ENCODE measurements at regions not wholly inside any gene's neighbourhood (a gene's known extent, or its start where the extent isn't known, plus 50 kb on each side); places are given as distances from the start of the nearest gene placed in this dataset.

- WGBS (ENCODE audit: insufficient coverage), result 60% methylated on average over 2 of the region's 5 CpGs
- DNase-seq (ENCODE audit: low read depth in 4 of 6, low spot score in 6 of 6), result no peak
Observed at GRCh38 chr4:181470306-181470705, 772.9 kb upstream of the TENM3 start.

GRCh38 chr4:181475359-181475758 is 767.8 kb upstream of the TENM3 start:
- no peak overlapping the region for H3K4me3 ChIP-seq (ENCODE audit: low read depth, low read length)
- no peak overlapping the region for H3K27ac ChIP-seq (ENCODE audit: low read depth, low read length)
- H3K9me3 ChIP-seq (ENCODE audit: control insufficient read depth, insufficient read depth, low read length), result no peaks in the 10 kb centered on the region
- 72% methylated on average over 2 of the region's 3 CpGs for WGBS (ENCODE audit: insufficient coverage)
- H3K27me3 ChIP-seq (ENCODE audit: control insufficient read depth, insufficient read depth, low read length), result no peaks in the 10 kb centered on the region
- no peaks in the 10 kb centered on the region for H3K36me3 ChIP-seq (ENCODE audit: control insufficient read depth, insufficient read depth, low read length)
- DNase-seq (ENCODE audit: low read depth in 4 of 6, low spot score in 6 of 6), result peak in 1 of 6 donors; percentile 22
- no peaks in the 10 kb centered on the region for H3K4me1 ChIP-seq (ENCODE audit: control insufficient read depth, insufficient read depth, low read length)

More at GRCh38 chr4:181470306-181470705, 772.9 kb upstream of the TENM3 start:
- H3K9me3 ChIP-seq (ENCODE audit: control insufficient read depth, insufficient read depth, low read length), result no peaks in the 10 kb centered on the region
- H3K4me3 ChIP-seq (ENCODE audit: low read depth, low read length), result no peak overlapping the region
- H3K27me3 ChIP-seq (ENCODE audit: control insufficient read depth, insufficient read depth, low read length), result no peaks in the 10 kb centered on the region
- no peaks in the 10 kb centered on the region for H3K36me3 ChIP-seq (ENCODE audit: control insufficient read depth, insufficient read depth, low read length)
- no peak overlapping the region for H3K27ac ChIP-seq (ENCODE audit: low read depth, low read length)
- H3K4me1 ChIP-seq (ENCODE audit: control insufficient read depth, insufficient read depth, low read length), result no peaks in the 10 kb centered on the region

- H3K4me1 ChIP-seq (ENCODE audit: control insufficient read depth, insufficient read depth, low read length), result no peaks in the 10 kb centered on the region
- H3K27ac ChIP-seq (ENCODE audit: low read depth, low read length), result no peak overlapping the region
- H3K27me3 ChIP-seq (ENCODE audit: control insufficient read depth, insufficient read depth, low read length), result no peaks in the 10 kb centered on the region
- H3K9me3 ChIP-seq (ENCODE audit: control insufficient read depth, insufficient read depth, low read length), result no peaks in the 10 kb centered on the region
- DNase-seq (ENCODE audit: low read depth in 4 of 6, low spot score in 6 of 6), result peak in 2 of 6 donors; percentile 21 to 70
- peak overlapping the region; percentile 13 for H3K4me3 ChIP-seq (ENCODE audit: low read depth, low read length)
- 17% methylated on average over 8 of the region's 14 CpGs for WGBS (ENCODE audit: insufficient coverage)
- H3K36me3 ChIP-seq (ENCODE audit: control insufficient read depth, insufficient read depth, low read length), result no peaks in the 10 kb centered on the region
Observed at GRCh38 chr4:181475781-181476507, 767.3 kb upstream of the TENM3 start.

GRCh38 chr4:181476508-181476890 is 766.7 kb upstream of the TENM3 start:
- WGBS (ENCODE audit: insufficient coverage), result no CpG with 5 or more reads among the region's 2 CpGs
- peak in 1 of 6 donors; percentile 19 for DNase-seq (ENCODE audit: low read depth in 4 of 6, low spot score in 6 of 6)
- Histone ChIP-seq H3K9me3 (ENCODE audit: control insufficient read depth, insufficient read depth, low read length) (no peaks in the 10 kb centered on the region), H3K27ac (ENCODE audit: low read depth, low read length) (no peak overlapping the region), H3K36me3 (ENCODE audit: control insufficient read depth, insufficient read depth, low read length) (no peaks in the 10 kb centered on the region), H3K27me3 (ENCODE audit: control insufficient read depth, insufficient read depth, low read length) (no peaks in the 10 kb centered on the region), H3K4me1 (ENCODE audit: control insufficient read depth, insufficient read depth, low read length) (no peaks in the 10 kb centered on the region), H3K4me3 (ENCODE audit: low read depth, low read length) (no peak overlapping the region)

- H3K4me3 ChIP-seq (ENCODE audit: low read depth, low read length), result no peak overlapping the region
- no peak for DNase-seq (ENCODE audit: low read depth in 4 of 6, low spot score in 6 of 6)
- WGBS (ENCODE audit: insufficient coverage), result no CpG with 5 or more reads among the region's 4 CpGs
- H3K9me3 ChIP-seq (ENCODE audit: control insufficient read depth, insufficient read depth, low read length), result no peaks in the 10 kb centered on the region
- H3K4me1 ChIP-seq (ENCODE audit: control insufficient read depth, insufficient read depth, low read length), result no peaks in the 10 kb centered on the region
- H3K27ac ChIP-seq (ENCODE audit: low read depth, low read length), result no peak overlapping the region
- H3K27me3 ChIP-seq (ENCODE audit: control insufficient read depth, insufficient read depth, low read length), result no peaks in the 10 kb centered on the region
- no peaks in the 10 kb centered on the region for H3K36me3 ChIP-seq (ENCODE audit: control insufficient read depth, insufficient read depth, low read length)
Observed at GRCh38 chr4:181477591-181477990, 765.6 kb upstream of the TENM3 start.

- Histone ChIP-seq H3K27me3 (ENCODE audit: control insufficient read depth, insufficient read depth, low read length) (no peaks in the 10 kb centered on the region), H3K27ac (ENCODE audit: low read depth, low read length) (no peak overlapping the region), H3K36me3 (ENCODE audit: control insufficient read depth, insufficient read depth, low read length) (no peaks in the 10 kb centered on the region), H3K4me1 (ENCODE audit: control insufficient read depth, insufficient read depth, low read length) (no peaks in the 10 kb centered on the region), H3K9me3 (ENCODE audit: control insufficient read depth, insufficient read depth, low read length) (no peaks in the 10 kb centered on the region), H3K4me3 (ENCODE audit: low read depth, low read length) (no peak overlapping the region)
- DNase-seq (ENCODE audit: low read depth in 4 of 6, low spot score in 6 of 6), result peak in 1 of 6 donors; percentile 86
- 86% methylated on average over 1 of the region's 3 CpGs for WGBS (ENCODE audit: insufficient coverage)
Observed at GRCh38 chr4:181478656-181479055, 764.5 kb upstream of the TENM3 start.

- H3K9me3 ChIP-seq (ENCODE audit: control insufficient read depth, insufficient read depth, low read length), result no peaks in the 10 kb centered on the region
- H3K36me3 ChIP-seq (ENCODE audit: control insufficient read depth, insufficient read depth, low read length), result no peaks in the 10 kb centered on the region
- no peak overlapping the region for H3K27ac ChIP-seq (ENCODE audit: low read depth, low read length)
- no peaks in the 10 kb centered on the region for H3K4me1 ChIP-seq (ENCODE audit: control insufficient read depth, insufficient read depth, low read length)
- no peak overlapping the region for H3K4me3 ChIP-seq (ENCODE audit: low read depth, low read length)
- no peaks in the 10 kb centered on the region for H3K27me3 ChIP-seq (ENCODE audit: control insufficient read depth, insufficient read depth, low read length)
- WGBS (ENCODE audit: insufficient coverage), result no CpG with 5 or more reads among the region's 2 CpGs
- DNase-seq (ENCODE audit: low read depth in 4 of 6, low spot score in 6 of 6), result peak in 1 of 6 donors; percentile 69
Observed at GRCh38 chr4:181479141-181479540, 764.1 kb upstream of the TENM3 start.

GRCh38 chr4:181484396-181484795 is 758.8 kb upstream of the TENM3 start:
- no peaks in the 10 kb centered on the region for H3K36me3 ChIP-seq (ENCODE audit: control insufficient read depth, insufficient read depth, low read length)
- H3K9me3 ChIP-seq (ENCODE audit: control insufficient read depth, insufficient read depth, low read length), result no peaks in the 10 kb centered on the region
- WGBS (ENCODE audit: insufficient coverage), result no CpG with 5 or more reads among the region's 1 CpG
- H3K27me3 ChIP-seq (ENCODE audit: control insufficient read depth, insufficient read depth, low read length), result no peaks in the 10 kb centered on the region
- DNase-seq (ENCODE audit: low read depth in 4 of 6, low spot score in 6 of 6), result peak in 1 of 6 donors; percentile 60
- H3K4me3 ChIP-seq (ENCODE audit: low read depth, low read length), result no peak overlapping the region
- H3K27ac ChIP-seq (ENCODE audit: low read depth, low read length), result no peak overlapping the region
- H3K4me1 ChIP-seq (ENCODE audit: control insufficient read depth, insufficient read depth, low read length), result no peaks in the 10 kb centered on the region

- Histone ChIP-seq H3K9me3 (ENCODE audit: control insufficient read depth, insufficient read depth, low read length) (no peaks in the 10 kb centered on the region), H3K36me3 (ENCODE audit: control insufficient read depth, insufficient read depth, low read length) (no peaks in the 10 kb centered on the region), H3K27me3 (ENCODE audit: control insufficient read depth, insufficient read depth, low read length) (no peaks in the 10 kb centered on the region), H3K4me3 (ENCODE audit: low read depth, low read length) (no peak overlapping the region), H3K27ac (ENCODE audit: low read depth, low read length) (no peak overlapping the region), H3K4me1 (ENCODE audit: control insufficient read depth, insufficient read depth, low read length) (no peaks in the 10 kb centered on the region)
- DNase-seq (ENCODE audit: low read depth in 4 of 6, low spot score in 6 of 6), result peak in 1 of 6 donors; percentile 75
Observed at GRCh38 chr4:181488926-181489325, 754.3 kb upstream of the TENM3 start.

- Histone ChIP-seq H3K36me3 (ENCODE audit: control insufficient read depth, insufficient read depth, low read length) (no peaks in the 10 kb centered on the region), H3K4me3 (ENCODE audit: low read depth, low read length) (no peak overlapping the region), H3K27me3 (ENCODE audit: control insufficient read depth, insufficient read depth, low read length) (no peaks in the 10 kb centered on the region), H3K9me3 (ENCODE audit: control insufficient read depth, insufficient read depth, low read length) (no peaks in the 10 kb centered on the region), H3K27ac (ENCODE audit: low read depth, low read length) (no peak overlapping the region), H3K4me1 (ENCODE audit: control insufficient read depth, insufficient read depth, low read length) (peaks cover 3% of the 10 kb centered on the region)
- no peak for DNase-seq (ENCODE audit: low read depth in 4 of 6, low spot score in 6 of 6)
- no CpG with 5 or more reads among the region's 1 CpG for WGBS (ENCODE audit: insufficient coverage)
Observed at GRCh38 chr4:181498148-181498547, 745.1 kb upstream of the TENM3 start.

Measured in spinal cord (tissue), 9 donors.